LoVo (cell line): ENCODE measurements at regions not wholly inside any gene's neighbourhood (a gene's known extent, or its start where the extent isn't known, plus 50 kb on each side); places are given as distances from the start of the nearest gene placed in this dataset.
"Not testable (repeated sequence)": the region's sequence is repeated elsewhere in the genome, so short reads cannot be mapped to it uniquely, and the experiment has no call there.

Experiments
- DNase-seq: peaks from one replicate; pipeline ENCODE4 v3.0.0-alpha.2; 2016; ENCODE audit warnings: low spot score

DNA sequence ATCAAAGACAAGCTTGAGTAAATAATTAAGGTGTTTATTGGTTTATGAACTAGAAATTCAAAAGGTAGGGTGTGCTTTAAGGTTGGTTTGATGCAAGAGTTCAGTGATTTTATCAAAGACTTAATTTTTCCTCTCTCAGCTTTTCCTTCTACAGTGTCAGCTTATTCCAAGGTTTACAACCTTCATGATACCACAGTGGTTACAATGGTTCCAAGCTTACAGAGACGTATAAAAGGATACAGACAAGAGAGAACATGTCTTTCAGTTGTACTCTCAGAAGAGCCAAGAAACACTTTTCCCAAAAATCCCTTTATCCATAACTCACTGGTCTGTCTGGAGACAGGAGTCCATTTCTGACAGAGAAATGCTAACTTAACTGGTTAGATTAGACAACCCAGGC lies 93.5 kb upstream of the LOC128125822 start:
- no peak for DNase-seq

DNA sequence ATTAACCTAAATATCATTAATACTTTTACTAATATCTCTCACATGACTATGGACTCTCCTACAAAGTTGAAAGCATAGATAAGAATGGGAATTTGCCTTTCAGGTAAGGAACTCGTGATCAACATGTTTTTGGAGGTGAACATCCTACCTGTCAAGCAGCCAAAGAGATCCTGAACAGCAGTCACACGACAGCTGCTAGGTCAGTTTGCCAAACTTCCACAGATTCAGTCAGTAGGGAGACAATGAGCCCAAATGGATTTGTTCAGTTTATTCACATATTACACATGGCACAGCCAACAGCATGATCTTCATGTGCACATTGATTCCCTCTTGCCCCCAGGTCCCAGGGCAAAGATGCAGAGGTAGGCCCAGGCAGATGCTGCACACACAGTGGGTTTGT lies 86.1 kb upstream of the LOC128125822 start:
- DNase-seq: no peak

DNA sequence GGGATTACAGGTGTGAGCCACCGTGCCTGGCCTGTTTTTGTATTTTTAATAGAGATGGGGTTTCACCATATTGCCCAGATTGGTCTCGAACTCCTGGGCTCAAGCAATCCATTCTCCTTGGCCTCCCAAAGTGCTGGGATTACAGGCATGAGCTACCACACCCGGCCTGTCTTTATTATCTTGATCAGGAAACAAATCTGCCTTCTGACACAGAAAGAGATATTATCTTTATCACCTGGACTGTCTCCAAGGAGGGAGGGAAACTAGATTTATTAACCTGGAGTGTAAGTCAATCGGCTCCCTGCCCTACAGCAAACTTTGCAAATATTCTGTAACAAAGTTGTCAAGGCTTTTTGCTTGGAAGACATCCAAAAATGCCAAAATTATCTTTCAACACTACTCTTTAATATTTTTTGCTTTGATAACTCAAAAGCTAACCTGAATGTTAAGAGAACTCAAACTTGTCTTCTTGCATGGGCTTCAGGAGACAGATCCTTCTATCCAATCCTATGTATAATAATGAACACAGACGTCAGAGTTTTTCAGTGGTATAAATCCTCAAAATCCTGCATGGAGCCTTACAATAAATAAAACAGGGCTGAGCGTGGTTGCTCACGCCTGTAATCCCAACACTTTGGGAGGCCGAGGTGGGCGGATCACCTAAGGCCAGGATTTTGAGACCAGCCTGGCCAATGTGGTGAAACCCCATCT lies 85.0 kb upstream of the LOC128125822 start:
- DNase-seq: peak; percentile 66

DNA sequence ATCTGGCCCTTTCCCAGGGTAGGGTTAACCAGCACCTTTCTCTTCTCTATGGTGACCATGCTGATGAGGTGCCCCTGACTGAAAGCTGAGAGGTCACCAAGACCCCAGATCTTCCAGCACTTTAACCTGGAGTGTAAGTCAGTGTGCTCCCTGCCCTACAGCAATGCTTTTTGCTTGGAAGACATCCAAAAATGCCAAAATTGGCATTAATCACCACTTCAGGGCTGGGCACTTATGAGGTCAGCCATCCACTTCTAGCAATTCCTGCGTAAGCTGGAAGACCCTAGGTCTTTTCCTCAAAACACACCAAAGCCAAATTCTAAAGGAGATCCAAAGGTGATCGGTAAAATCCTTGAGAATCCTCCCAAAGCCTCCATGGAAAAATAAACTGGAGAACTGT lies 81.2 kb upstream of the LOC128125822 start:
- DNase-seq: no peak

DNA sequence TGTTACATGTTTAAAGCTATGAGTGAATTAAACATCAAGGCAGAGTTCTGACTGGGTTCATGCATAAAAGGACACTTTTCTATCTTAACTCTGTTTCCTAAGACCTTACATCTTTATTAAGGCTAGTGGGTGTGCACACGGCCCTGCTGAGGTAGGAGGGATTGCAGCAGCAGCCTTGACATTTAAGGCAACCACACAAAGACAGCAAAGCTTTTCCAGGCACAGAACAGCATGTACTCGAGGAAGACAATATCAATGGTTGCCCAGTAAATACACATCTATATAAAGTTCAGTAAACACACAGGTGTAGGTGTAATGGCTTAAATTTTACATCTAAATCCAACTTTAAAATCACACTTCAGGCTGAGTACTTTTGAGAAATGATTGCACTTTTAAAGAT lies 79.8 kb upstream of the LOC128125822 start:
- DNase-seq: no peak

DNA sequence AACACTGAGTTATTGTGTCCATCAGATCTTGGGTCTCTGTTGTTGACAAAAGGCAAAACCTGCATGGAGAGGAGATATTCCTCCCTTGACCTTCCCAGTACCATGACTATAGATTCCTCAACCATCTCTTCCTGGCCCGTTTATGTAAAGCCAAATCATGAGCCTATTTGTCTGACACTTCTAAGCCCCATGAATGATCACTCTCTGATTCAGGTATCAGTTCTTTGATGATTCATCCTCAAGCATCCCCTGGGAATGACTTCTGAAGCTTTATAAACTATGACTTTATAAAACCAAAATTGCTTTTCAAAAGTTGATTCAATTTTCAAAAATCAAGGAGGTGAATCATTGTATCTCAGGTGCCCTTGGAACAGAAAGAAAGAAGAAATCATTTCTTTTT lies 78.7 kb upstream of the LOC128125822 start:
- DNase-seq: no peak

DNA sequence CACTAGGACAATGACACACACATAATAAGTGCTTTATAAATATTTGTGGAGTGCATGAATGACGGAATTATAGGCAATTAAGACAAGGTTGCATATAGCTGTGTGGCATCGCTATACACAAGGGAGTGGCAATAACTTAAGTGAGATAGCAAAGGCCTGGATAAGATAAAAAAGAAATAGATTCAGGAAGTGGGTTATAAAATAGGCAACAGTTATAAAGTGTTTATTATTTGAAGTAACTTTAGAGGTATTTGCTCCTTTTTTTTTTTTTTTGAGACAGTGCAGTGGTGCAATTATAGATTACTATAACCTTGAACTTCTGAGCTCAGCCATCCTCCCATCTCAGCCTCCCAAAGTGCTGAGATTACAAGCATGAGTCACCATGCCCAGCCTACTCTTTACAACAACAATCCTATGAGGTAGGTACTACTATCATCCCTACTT lies 75.9 kb upstream of the LOC128125822 start:
- DNase-seq: peak; percentile 60

DNA sequence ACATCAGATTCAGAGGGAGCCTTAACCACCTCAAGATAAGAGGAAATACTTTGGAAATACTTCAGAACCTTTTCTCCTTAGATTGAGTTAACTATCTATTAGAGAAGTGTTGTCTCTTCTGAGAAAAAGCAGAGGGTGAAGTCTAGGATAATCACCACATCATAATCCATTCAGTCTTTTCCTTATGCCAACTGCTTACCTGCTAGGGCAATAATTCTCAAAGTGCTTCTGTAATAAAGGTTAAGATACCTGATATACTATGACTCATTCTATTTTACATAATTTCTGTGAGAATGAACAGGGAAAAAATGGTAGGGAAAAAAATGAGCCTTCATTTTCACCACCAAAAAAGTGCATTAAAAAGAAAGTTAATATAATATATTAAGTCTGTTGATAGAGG lies 70.1 kb upstream of the LOC128125822 start:
- peak; percentile 32 for DNase-seq

DNA sequence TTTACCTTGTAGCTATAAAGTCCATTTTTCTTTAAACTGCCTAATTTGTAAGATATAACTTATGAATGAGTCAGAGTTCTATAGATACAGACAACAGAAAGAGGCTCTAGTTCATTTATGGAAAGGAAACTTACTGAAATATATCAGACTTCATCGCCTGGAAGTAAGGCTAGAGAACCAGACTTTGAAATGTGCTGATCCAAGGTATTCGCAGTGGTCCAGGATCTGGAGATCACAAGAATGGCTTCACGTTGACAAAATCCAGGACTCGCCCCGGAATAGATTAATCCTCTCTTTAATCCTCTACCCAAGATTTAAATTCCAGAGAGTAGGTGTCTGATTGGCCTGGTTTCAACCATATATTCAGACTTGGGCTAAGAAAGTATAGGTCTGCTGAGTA lies 69.1 kb upstream of the LOC128125822 start:
- no peak for DNase-seq

DNA sequence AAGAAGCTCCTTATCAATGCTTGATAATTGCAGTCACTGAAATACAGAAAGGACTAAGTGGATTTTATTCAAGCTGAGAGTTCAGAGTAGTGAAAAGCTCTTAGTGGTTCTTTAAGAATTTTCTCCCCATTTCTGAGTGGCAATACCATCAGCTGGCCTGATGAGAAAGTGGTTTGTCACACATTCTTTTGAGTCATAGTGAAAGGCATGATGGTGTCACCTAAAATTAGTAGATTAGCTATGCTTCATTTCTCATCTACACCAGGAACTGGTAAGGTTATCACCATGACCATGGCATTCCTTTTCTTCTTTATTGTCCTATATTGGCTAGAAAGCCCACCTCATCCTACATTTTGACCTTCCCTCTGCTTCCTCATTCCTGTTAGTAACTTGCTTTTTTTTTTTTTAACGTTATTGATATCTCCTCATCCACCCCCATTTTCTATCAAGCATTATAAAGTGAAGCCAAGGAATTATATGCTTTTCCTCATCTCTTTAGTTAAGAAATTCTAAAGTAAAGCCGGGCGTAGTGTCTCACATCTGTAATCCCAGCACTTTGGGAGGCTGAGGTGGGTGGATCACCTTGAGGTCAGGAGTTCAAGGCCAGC lies 67.4 kb upstream of the LOC128125822 start:
- DNase-seq: peak; percentile 16

DNA sequence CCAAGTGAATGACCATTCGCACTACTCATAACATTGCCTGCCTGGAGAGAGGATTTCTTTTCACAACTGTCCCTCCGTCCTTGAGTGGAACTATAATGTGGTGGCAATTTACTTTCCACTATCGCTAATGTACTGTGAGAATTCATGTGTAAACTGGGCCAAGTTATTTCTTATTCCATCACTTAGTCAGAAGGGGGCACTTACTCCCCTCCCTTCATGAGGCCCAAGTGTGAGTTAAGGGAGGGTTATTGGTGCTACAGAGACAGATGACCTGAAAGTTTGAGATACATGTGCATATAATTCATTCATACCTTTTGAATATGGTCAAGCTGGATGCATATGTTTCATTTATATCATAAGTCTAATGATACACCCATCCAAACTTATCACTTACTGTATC lies 65.2 kb upstream of the LOC128125822 start:
- no peak for DNase-seq

DNA sequence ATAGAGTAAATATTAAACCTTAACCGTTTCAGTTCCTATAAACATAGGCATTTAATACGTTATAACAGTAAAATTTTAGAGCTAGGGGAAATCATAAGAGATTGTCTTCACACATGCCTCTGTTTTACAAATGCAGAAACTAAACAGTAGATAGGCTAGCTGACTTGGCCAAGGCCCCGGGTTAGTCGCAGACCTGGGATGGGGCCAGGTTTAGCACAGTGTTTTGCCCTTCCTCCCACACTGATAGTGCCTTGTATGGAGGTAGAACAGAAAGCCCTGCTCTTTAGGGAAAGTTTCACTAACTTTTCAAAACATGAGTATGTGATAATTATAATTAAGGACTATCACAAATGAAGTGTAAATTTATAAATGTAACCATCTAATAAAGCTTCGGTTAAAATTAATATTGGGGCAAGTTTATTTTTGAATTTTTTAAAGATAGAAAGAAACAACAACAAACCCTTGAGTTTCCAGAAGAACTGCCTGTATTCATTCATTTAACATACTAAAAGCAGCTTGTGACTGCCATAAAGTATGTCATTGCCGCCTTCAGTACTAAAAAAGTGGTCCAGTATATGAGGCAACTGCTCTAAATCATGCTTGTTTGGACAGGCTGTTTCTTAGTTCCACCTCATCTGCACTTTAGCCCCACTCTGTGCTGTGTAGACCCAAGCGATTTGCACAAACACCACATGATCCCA lies 62.5 kb upstream of the LOC128125822 start:
- no peak for DNase-seq

DNA sequence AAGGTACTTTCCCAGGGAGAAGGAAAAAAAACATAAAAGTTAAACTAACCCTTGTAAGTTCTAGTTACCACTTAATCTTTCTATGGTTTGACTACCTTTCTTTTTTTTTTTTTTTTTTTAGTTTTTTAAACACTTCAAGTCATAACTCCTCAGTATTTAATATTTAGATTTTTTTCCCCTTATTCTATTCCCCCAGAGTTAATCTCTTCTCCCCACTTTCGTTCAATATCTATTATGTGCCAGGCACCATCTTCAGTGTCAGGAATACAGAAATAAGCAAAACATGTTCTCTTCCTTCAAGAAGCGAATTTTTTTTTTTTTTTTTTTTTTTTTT lies 62.0 kb upstream of the LOC128125822 start:
- DNase-seq: no peak

DNA sequence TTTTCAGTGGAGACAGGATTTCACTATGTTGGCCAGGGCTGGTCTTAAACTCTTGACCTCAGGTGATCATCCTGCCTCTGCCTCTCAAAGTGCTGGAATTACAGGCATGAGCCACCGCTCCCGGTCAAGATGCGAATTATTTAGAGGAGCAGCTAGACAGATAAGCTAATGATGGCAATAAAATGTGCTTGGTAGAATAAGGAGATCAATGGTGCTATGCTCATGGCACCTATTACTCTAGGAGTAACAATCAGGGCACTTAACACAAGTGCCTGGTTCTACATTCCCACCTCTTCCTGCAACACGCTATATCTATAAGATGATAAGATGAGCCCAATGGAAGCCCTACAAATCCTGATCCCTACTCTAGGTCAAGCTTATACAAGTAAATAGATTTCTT lies 61.4 kb upstream of the LOC128125822 start:
- DNase-seq: no peak

DNA sequence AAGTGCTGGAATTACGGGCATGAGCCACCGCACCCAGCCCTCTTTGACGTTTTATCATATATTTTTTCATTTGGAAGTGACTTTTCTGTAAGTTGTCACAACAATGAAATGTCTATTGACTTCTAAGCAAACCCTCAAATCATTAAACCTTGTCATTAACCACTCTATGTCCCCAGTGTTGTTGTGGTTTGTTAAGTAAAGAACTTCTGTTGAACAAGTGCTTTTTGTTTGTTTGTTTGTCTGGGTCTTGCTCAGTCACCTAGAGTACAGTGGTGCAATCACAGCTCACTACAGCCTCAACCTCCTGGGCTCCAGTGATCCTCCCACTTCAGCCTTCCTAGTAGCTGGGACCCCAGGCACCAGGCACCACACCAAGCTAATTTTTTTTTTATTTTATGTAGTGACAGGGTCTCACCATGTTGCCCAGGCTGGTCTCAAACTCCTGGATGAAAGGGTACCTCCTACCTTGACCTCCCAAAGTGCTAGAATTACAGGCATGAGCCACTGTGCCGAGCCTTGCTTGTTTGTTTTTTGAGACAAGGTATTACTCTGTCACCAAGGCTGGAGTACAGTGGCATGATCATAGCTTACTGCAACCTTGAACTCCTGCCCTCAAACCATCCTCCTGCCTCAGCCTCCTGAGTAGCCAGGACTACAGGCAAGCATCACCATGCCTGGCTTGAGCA lies 57.6 kb upstream of the LOC128125822 start:
- no peak for DNase-seq

DNA sequence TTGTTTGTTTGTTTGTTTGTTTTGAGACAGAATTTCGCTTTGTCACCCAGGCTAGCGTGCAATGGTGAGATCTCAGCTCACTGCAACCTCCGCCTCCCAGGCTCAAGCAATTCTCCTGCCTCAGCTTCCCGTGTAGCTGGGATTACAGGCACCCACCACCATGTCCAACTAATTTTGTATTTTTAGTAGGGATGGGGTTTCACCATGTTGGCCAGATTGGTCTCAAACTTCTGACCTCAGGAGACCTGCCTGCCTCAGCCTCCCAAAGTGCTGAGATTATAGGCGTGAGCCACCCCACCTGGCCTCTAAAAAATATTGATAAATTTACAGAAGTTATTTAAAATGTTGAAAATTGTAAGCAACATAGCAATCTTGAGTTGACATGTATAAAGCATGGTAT lies 57.1 kb upstream of the LOC128125822 start:
- not testable (repeated sequence) for DNase-seq

DNA sequence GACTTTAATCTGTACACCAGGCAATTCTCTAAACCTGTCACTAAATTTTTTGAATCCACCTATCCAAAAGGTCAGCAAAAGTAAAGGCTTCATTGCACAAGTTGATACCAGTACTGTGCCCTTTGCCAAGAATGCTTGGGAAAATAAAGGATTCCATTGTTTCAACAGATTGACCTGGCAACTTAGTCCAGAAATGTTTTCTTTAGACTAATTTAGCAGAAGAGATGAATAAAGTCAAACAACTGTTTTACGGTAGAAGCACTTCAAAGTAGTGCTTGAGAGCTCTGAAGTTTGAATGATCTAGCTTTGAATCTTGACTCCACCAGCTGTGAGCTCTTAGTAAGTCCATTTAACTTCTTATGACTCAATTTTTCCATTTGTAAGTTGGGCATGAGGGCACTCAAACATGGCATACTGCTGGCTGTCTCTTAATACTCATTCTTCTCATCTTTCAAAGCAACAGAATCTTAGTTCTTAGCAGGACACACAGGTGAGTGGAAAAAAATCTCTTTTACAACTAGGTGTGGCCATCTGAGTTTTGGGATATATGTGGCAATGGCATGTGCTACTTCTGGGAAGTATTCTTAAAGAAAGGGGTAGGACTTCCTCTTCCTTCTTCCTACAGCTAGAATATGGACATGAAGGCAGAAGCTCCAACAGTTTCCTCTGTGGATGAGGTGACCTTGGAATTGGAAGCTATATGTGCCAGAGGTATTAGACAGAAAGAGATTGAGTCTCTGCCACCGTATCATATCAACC lies 55.9 kb upstream of the LOC128125822 start:
- DNase-seq: no peak

DNA sequence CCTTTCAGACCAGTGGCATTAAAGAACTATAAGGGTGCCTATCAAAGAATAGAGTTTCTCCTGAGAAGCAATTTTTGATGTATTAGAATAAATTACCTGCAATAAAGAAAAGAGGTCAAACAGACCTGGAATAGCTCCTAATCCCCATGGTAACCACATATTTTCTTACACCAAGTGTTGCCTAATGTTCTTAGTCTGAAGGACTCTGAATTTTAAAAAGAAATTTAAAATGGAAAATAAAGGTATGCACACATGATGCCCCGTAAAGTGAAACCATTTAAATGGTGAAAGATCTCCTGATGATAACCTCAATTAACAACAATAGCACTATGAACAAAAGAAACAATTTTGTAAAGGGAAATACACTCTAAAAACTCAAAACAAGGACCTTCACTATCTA lies 55.1 kb upstream of the LOC128125822 start:
- DNase-seq: no peak

DNA sequence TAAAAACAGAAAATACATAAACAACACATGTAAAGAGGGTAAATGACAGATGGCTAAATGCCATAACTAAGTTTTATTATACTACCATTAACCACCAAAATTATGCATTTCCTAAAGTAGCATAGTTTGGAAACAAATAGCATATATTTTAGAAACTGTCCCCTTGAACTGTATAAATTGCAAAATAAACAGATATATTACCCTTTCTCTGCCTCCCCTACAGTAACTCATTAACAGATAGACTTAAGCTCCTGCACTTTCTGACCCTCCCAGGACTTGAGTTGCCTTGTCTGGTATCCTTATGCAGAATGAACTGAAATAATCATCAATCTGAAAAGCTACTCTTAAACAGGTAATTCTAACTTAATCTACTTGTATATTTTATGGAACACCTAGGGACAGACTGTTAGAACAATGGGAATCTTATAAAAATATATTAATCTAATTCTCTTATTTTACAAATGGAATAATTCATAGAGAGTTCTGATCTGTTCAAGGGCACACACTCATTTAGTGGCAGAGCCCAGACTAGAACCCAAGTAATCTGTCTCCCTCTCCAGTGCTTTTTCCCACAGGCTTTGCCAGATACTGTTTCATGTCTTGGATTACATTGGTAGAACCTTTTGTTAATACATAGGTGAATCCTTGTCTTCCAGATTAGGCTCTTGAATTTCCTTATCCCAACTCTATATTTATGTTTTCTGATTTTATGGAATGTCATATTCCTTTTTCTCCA lies 50.6 kb upstream of the LOC128125822 start:
- no peak for DNase-seq
